DMS79 (cell line): ENCODE measurements at regions not wholly inside any gene's neighbourhood (a gene's known extent, or its start where the extent isn't known, plus 50 kb on each side); places are given as distances from the start of the nearest gene placed in this dataset.

Experiments
- DNase-seq: peaks from one replicate; lab custom pipeline; 2025; lab: John Stamatoyannopoulos, UW

DNA sequence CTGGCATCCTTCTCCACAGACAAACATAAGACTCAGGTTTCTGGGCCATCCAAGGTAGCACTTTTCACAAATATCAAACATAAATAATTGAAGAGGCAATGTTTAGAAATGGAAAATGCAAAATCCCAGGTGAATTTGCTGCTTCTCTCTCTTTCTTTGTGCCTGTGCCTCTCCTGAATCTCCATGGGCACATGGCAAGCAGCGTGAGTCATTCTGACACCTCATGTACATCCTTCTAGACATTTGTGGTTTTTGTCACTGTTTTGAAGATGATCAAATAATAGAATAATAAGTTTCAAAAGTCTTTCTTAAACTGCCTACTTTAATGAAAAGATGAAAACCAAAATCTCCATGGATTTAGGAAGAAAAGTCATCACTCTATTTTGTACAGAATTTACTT is 60.3 kb upstream of the RAB11FIP2 start:
- DNase-seq: no peak

GRCh38 chr10:118106426-118106825 is 59.7 kb upstream of the RAB11FIP2 start:
- DNase-seq: no peak

DNA sequence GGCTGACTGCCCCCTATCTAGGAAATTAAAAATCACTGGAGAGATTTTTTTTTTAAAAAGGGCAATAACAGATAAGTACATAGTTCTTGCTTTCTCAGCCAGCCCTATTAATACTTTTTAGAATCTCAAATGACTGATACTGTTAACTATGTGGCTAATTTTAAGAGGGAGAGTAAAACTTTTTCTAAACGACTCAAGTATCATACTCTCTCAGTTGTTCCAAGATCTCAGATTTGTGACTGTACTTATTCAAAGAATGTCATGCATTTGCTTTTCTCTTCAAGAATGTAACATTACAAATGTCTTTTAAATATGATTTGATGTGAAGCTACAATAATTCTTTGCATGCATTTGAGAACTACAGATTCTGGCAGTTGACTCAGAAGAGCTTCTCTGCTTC is 55.4 kb upstream of the RAB11FIP2 start:
- DNase-seq: no peak

DNA sequence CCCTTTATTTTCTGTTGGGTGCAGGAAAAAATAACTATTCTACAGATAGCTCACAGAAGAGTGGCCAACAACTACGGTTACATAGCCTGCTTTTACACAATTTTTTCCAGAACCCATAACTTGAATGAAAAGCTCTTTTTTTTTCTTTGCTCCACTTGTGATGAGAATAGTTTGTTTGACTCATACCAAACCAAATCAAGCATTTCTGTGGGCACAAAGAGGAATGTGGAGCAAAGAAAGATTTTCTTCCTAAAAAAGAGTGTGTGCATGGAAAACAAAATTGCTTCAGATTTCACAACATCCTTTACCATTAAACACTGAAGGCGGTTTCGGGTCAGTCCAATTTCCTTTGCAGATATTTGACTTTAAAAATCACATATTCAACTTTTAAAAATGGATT is 54.8 kb upstream of the RAB11FIP2 start:
- no peak for DNase-seq
